Gastrocnemius medialis (tissue), 4 donors: ENCODE measurements at regions not wholly inside any gene's neighbourhood (a gene's known extent, or its start where the extent isn't known, plus 50 kb on each side); places are given as distances from the start of the nearest gene placed in this dataset.
"Not testable (repeated sequence)": the region's sequence is repeated elsewhere in the genome, so short reads cannot be mapped to it uniquely, and the experiment has no call there.

Experiments
- ATAC-seq, 2 donors: fragments of 150-250 bp; one replicate each; pipeline ENCODE4 v1.9.1; 2016
- DNase-seq, 2 donors: peaks; one replicate each; pipeline ENCODE4 v3.0.0-alpha.2; 2019
- H3K27ac ChIP-seq, 4 donors: fragments of 200-600 bp; sonication (generic); 1 replicate in 1 of 4; 2 replicates in 3 of 4; pipeline ENCODE4 v1.5.1; 2016 to 2018; ENCODE audit warnings: mild to moderate bottlenecking in 2 of 4, moderate library complexity in 1 of 4
- H3K27me3 ChIP-seq, 3 donors: fragments of 200-600 bp; sonication (generic) in 2 of 3; 1 replicate in 1 of 3; 2 replicates in 2 of 3; pipeline versions ENCODE4 v1.5.1 to v1.6.0; 2016 to 2019; ENCODE audit warnings: mild to moderate bottlenecking in 1 of 3, moderate library complexity in 1 of 3
- H3K36me3 ChIP-seq, 2 donors: fragments of 200-600 bp; sonication (generic) in 1 of 2; one replicate each; pipeline ENCODE4 v1.5.1; 2017 to 2018
- H3K4me1 ChIP-seq, 2 donors: fragments of 200-600 bp; sonication (generic) in 1 of 2; one replicate each; pipeline ENCODE4 v1.5.1; 2016 to 2017; ENCODE audit warnings: mild to moderate bottlenecking in 2 of 2
- H3K4me3 ChIP-seq, 4 donors: fragments of 200-600 bp; sonication (generic) in 3 of 4; 1 replicate in 1 of 4; 2 replicates in 3 of 4; pipeline ENCODE4 v1.5.1; 2016 to 2019; ENCODE audit warnings: mild to moderate bottlenecking in 2 of 4
- H3K9me3 ChIP-seq, 3 donors: fragments of 200-600 bp; sonication (generic) in 2 of 3; 1 replicate in 1 of 3; 2 replicates in 2 of 3; pipeline ENCODE4 v1.5.1; 2016 to 2019
- CTCF ChIP-seq, 5 experiments: fragments of 450-650 bp in 3 of 5; fragments of 200-600 bp in 2 of 5; sonication (generic) in 2 of 5; IDR thresholded peaks in 4 of 5; conservative IDR thresholded peaks in 1 of 5; 1 replicate in 4 of 5; 2 replicates in 1 of 5; pipeline ENCODE4 v1.5.1; 2016 to 2019; ENCODE audit warnings: antibody characterized with exemption in 5 of 5, mild to moderate bottlenecking in 3 of 5, moderate library complexity in 3 of 5
- POLR2A ChIP-seq, 2 donors: fragments of 450-650 bp; IDR thresholded peaks; one replicate each; pipeline ENCODE4 v1.6.1; 2017; ENCODE audit warnings: antibody characterized with exemption in 2 of 2, mild to moderate bottlenecking in 2 of 2, moderate library complexity in 2 of 2
- in situ Hi-C, 4 donors: fragments of 200-750 bp; cut with MboI; loops; one replicate each; pipeline versions ENCODE4 v1.15.0 to v1.8.0; 2017; ENCODE audit warnings: low sequenced_read_pairs in 4 of 4
- intact Hi-C: fragments of 100-400 bp; cut with DNase I; formaldehyde crosslinking; loops from one replicate; pipeline ENCODE4 v1.15.1; 2023; ENCODE audit warnings: low total_unique reads

- H3K4me3 ChIP-seq, result no peak overlapping the region
- H3K27ac ChIP-seq, result no peak overlapping the region
- ATAC-seq, result no peak
- intact Hi-C loops (no loop called here), in situ Hi-C loops (no loop called here)
- no peaks in the 10 kb centered on the region for H3K27me3 ChIP-seq
- TF ChIP-seq CTCF (IDR thresholded peaks at IDR 0.05 in 4 of 5, conservative IDR thresholded peaks at IDR 0.05 in 1 of 5) (no peak), POLR2A (IDR thresholded peaks at IDR 0.05) (no peak)
- H3K36me3 ChIP-seq, result no peaks in the 10 kb centered on the region
- no peak for DNase-seq
- no peaks in the 10 kb centered on the region for H3K4me1 ChIP-seq
- H3K9me3 ChIP-seq, result no peaks in the 10 kb centered on the region
These were observed 353.7 kb downstream of the CETN3 start for GRCh38 chr5:90055831-90056328.

GRCh38 chr5:90054612-90055011 is 354.9 kb downstream of the CETN3 start:
- no peak for ATAC-seq
- intact Hi-C loops, result no loop called here
- in situ Hi-C loops, result no loop called here

GRCh38 chr5:90051756-90052155 is 357.8 kb downstream of the CETN3 start:
- intact Hi-C loops, result no loop called here
- no peak for ATAC-seq

More at GRCh38 chr5:90054612-90055011, 354.9 kb downstream of the CETN3 start:
- Histone ChIP-seq H3K27me3 (no peaks in the 10 kb centered on the region), H3K9me3 (no peaks in the 10 kb centered on the region), H3K36me3 (no peaks in the 10 kb centered on the region), H3K4me3 (no peak overlapping the region), H3K4me1 (no peaks in the 10 kb centered on the region), H3K27ac (no peak overlapping the region)
- no peak for DNase-seq
- TF ChIP-seq POLR2A (IDR thresholded peaks at IDR 0.05) (no peak), CTCF (IDR thresholded peaks at IDR 0.05 in 4 of 5, conservative IDR thresholded peaks at IDR 0.05 in 1 of 5) (no peak)

GRCh38 chr5:90050103-90050502 is 359.5 kb downstream of the CETN3 start:
- Histone ChIP-seq H3K4me3 (no peak overlapping the region), H3K36me3 (no peaks in the 10 kb centered on the region), H3K9me3 (no peaks in the 10 kb centered on the region), H3K4me1 (no peaks in the 10 kb centered on the region), H3K27ac (no peak overlapping the region), H3K27me3 (no peaks in the 10 kb centered on the region)
- DNase-seq (no peak), ATAC-seq (no peak)
- intact Hi-C loops, result no loop called here
- in situ Hi-C loops, result no loop called here
- TF ChIP-seq CTCF (IDR thresholded peaks at IDR 0.05 in 4 of 5, conservative IDR thresholded peaks at IDR 0.05 in 1 of 5) (no peak), POLR2A (IDR thresholded peaks at IDR 0.05) (no peak)

More at GRCh38 chr5:90051756-90052155, 357.8 kb downstream of the CETN3 start:
- no peaks in the 10 kb centered on the region for H3K36me3 ChIP-seq
- H3K4me3 ChIP-seq, result no peak overlapping the region
- H3K4me1 ChIP-seq, result no peaks in the 10 kb centered on the region
- in situ Hi-C loops, result no loop called here
- TF ChIP-seq CTCF (IDR thresholded peaks at IDR 0.05 in 4 of 5, conservative IDR thresholded peaks at IDR 0.05 in 1 of 5) (no peak), POLR2A (IDR thresholded peaks at IDR 0.05) (no peak)
- H3K9me3 ChIP-seq, result no peaks in the 10 kb centered on the region
- DNase-seq, result no peak
- H3K27me3 ChIP-seq, result no peaks in the 10 kb centered on the region
- H3K27ac ChIP-seq, result no peak overlapping the region

- H3K27me3 ChIP-seq, result no peaks in the 10 kb centered on the region
- H3K9me3 ChIP-seq, result no peaks in the 10 kb centered on the region
- no peaks in the 10 kb centered on the region for H3K36me3 ChIP-seq
- no peaks in the 10 kb centered on the region for H3K4me1 ChIP-seq
- DNase-seq (no peak), ATAC-seq (no peak)
- TF ChIP-seq CTCF (IDR thresholded peaks at IDR 0.05 in 4 of 5, conservative IDR thresholded peaks at IDR 0.05 in 1 of 5) (no peak), POLR2A (IDR thresholded peaks at IDR 0.05) (no peak)
- H3K4me3 ChIP-seq, result no peak overlapping the region
- in situ Hi-C loops (no loop called here), intact Hi-C loops (no loop called here)
- no peak overlapping the region for H3K27ac ChIP-seq
These were observed 362.4 kb downstream of the CETN3 start for GRCh38 chr5:90047113-90047512.

GRCh38 chr5:90040082-90040481 is 369.5 kb downstream of the CETN3 start:
- intact Hi-C loops, H3K27ac ChIP-seq, H3K4me1 ChIP-seq, ATAC-seq, in situ Hi-C loops, H3K27me3 ChIP-seq, H3K4me3 ChIP-seq, H3K9me3 ChIP-seq, H3K36me3 ChIP-seq, DNase-seq: not testable (repeated sequence)
